ENCODE measurements at regions not wholly inside any gene's neighbourhood (a gene's known extent, or its start where the extent isn't known, plus 50 kb on each side); places are given as distances from the start of the nearest gene placed in this dataset.
A peak's percentile ranks its signal among the peaks of the same experiment; 100 is the strongest.
"Not testable (repeated sequence)": the region's sequence is repeated elsewhere in the genome, so short reads cannot be mapped to it uniquely, and the experiment has no call there.

DNA sequence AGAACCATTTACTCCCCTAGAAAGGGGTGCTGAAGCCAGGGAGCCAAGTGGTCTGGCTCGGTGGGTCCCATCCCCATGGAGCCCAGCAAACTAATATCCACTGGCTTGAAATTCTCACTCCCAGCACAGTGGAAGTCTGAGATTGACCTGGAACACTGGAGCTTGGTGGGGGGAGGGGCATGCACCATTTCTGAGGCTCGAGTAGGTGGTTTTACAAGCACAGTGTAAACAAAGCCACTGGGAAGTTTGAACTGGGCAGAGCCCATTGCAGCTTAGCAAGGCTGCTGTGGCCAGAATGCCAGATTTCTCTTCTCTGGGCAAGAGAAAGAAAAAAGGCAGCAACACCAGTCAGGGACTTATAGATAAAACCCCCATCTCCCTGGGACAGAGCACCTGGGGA lies 855.8 kb upstream of the CITED2 start:
- Mint-ChIP-seq H3K4me1 (ENCODE audit: low read depth) (no peaks in the 10 kb centered on the region), H3K36me3 (no peaks in the 10 kb centered on the region), H3K4me3 (no peak overlapping the region), H3K27me3 (peaks cover 8% of the 10 kb centered on the region), H3K27ac (no peak overlapping the region), H3K9me3 (ENCODE audit: low read depth) (peaks cover 15% of the 10 kb centered on the region)

- Mint-ChIP-seq H3K27ac (no peak overlapping the region), H3K4me3 (no peak overlapping the region), H3K4me1 (ENCODE audit: low read depth) (no peaks in the 10 kb centered on the region), H3K9me3 (ENCODE audit: low read depth) (peaks cover 11% of the 10 kb centered on the region), H3K27me3 (peaks cover 8% of the 10 kb centered on the region), H3K36me3 (no peaks in the 10 kb centered on the region)
Measured at GRCh38 chr6:140228491-140228890, 854.0 kb upstream of the CITED2 start.

- Mint-ChIP-seq H3K27me3 (peaks cover 8% of the 10 kb centered on the region), H3K36me3 (no peaks in the 10 kb centered on the region), H3K27ac (no peak overlapping the region), H3K4me3 (no peak overlapping the region), H3K4me1 (ENCODE audit: low read depth) (no peaks in the 10 kb centered on the region), H3K9me3 (ENCODE audit: low read depth) (peaks cover 6% of the 10 kb centered on the region)
Measured at GRCh38 chr6:140226637-140227036, 852.2 kb upstream of the CITED2 start.

GRCh38 chr6:140225701-140226436 lies 851.4 kb upstream of the CITED2 start:
- H3K27me3 Mint-ChIP-seq: peaks cover 5% of the 10 kb centered on the region
- no peaks in the 10 kb centered on the region for H3K4me1 Mint-ChIP-seq (ENCODE audit: low read depth)
- H3K9me3 Mint-ChIP-seq (ENCODE audit: low read depth): no peaks in the 10 kb centered on the region
- H3K27ac Mint-ChIP-seq: no peak overlapping the region
- H3K36me3 Mint-ChIP-seq: no peaks in the 10 kb centered on the region
- no peak overlapping the region for H3K4me3 Mint-ChIP-seq

GRCh38 chr6:140217283-140217682 lies 842.8 kb upstream of the CITED2 start:
- Mint-ChIP-seq H3K27me3 (peaks cover 2% of the 10 kb centered on the region), H3K4me1 (ENCODE audit: low read depth) (no peaks in the 10 kb centered on the region), H3K9me3 (ENCODE audit: low read depth) (peaks cover 26% of the 10 kb centered on the region), H3K4me3 (no peak overlapping the region), H3K27ac (no peak overlapping the region), H3K36me3 (no peaks in the 10 kb centered on the region)

DNA sequence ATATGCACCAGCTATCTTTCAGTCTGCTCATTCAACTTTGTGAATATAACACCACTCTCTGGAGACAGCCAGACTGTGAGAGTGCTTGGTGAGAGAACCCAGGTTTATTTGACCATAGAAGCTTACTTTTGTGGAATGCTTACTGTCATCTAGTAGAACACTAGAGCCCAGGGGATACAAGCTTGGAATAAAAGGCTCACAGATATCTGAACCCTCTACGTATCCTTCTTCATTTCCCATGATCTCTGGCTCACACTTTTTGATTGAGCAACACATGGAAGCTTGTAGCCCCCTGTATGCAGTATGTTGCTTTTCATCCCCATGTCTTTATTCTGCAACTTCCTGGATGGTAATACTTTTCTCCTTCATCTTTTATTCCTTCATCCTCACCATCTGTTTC lies 835.3 kb upstream of the CITED2 start:
- H3K4me1 Mint-ChIP-seq (ENCODE audit: low read depth): no peaks in the 10 kb centered on the region
- H3K4me3 Mint-ChIP-seq: no peak overlapping the region
- no peaks in the 10 kb centered on the region for H3K9me3 Mint-ChIP-seq (ENCODE audit: low read depth)
- H3K27ac Mint-ChIP-seq: no peak overlapping the region
- H3K36me3 Mint-ChIP-seq: no peaks in the 10 kb centered on the region
- peaks cover 5% of the 10 kb centered on the region for H3K27me3 Mint-ChIP-seq

DNA sequence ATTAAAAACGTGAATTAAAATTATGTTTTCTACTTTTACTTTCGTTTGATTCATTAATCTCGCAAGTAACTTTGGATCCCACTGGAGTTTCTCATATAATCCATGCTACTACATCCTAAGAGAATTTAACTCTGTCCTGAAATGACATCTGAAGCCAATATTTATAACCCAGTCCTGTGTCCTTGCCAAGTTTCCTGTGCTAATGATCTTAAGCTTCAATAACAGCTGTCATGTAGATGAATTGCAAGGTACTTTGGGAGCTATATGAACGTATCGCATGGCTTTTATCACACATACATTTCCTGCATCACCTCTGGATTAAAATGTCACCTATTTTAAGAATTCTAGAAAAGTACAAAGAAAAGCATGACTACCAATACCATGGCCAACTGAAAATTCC lies 833.8 kb upstream of the CITED2 start:
- Mint-ChIP-seq H3K27ac (no peak overlapping the region), H3K4me1 (ENCODE audit: low read depth) (no peaks in the 10 kb centered on the region), H3K9me3 (ENCODE audit: low read depth) (no peaks in the 10 kb centered on the region), H3K36me3 (no peaks in the 10 kb centered on the region), H3K4me3 (no peak overlapping the region), H3K27me3 (peaks cover 5% of the 10 kb centered on the region)

- Mint-ChIP-seq H3K27me3 (peaks cover 5% of the 10 kb centered on the region), H3K9me3 (ENCODE audit: low read depth) (no peaks in the 10 kb centered on the region), H3K4me1 (ENCODE audit: low read depth) (no peaks in the 10 kb centered on the region), H3K36me3 (no peaks in the 10 kb centered on the region), H3K27ac (no peak overlapping the region), H3K4me3 (no peak overlapping the region)
Measured at GRCh38 chr6:140205795-140206593, 831.5 kb upstream of the CITED2 start.

- H3K4me1 Mint-ChIP-seq (ENCODE audit: low read depth): no peaks in the 10 kb centered on the region
- no peaks in the 10 kb centered on the region for H3K9me3 Mint-ChIP-seq (ENCODE audit: low read depth)
Measured at GRCh38 chr6:140204154-140204553, 829.7 kb upstream of the CITED2 start.

GRCh38 chr6:140203661-140204147 lies 829.3 kb upstream of the CITED2 start:
- H3K4me1 Mint-ChIP-seq (ENCODE audit: low read depth): no peaks in the 10 kb centered on the region
- H3K36me3 Mint-ChIP-seq: no peaks in the 10 kb centered on the region
- H3K27me3 Mint-ChIP-seq: peaks cover 3% of the 10 kb centered on the region
- no peak overlapping the region for H3K4me3 Mint-ChIP-seq
- no peak overlapping the region for H3K27ac Mint-ChIP-seq
- H3K9me3 Mint-ChIP-seq (ENCODE audit: low read depth): no peaks in the 10 kb centered on the region

More at GRCh38 chr6:140204154-140204553, 829.7 kb upstream of the CITED2 start:
- Mint-ChIP-seq H3K36me3 (no peaks in the 10 kb centered on the region), H3K27me3 (peaks cover 3% of the 10 kb centered on the region), H3K27ac (no peak overlapping the region), H3K4me3 (no peak overlapping the region)

DNA sequence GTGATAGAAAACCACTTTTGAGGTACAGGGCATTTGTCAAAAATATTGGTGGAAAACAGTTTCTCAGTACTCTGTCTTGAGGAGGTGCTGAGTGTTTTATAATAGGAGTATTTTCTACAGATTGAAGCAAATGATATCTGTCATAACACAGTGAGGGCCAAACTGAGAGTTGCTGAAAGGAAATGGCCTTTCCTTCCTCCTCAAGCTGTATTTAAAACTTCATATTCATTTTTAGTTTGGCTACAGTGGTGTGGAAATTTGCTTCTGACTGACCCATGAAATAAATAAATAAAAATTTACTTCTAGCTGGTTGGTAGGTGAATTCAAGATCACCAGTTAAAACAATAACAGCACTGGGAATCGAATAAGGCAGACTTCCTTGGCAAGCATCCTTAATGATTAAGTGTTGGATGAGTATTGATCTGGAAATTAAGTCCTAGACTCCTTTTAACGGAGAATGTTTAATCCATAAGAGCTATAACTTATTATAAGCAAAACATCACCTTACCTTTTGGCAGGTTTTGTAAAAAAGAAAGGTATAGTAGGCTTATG lies 828.6 kb upstream of the CITED2 start:
- Mint-ChIP-seq H3K27me3 (peaks cover 5% of the 10 kb centered on the region), H3K36me3 (no peaks in the 10 kb centered on the region), H3K9me3 (ENCODE audit: low read depth) (no peaks in the 10 kb centered on the region), H3K4me3 (no peak overlapping the region), H3K27ac (no peak overlapping the region), H3K4me1 (ENCODE audit: low read depth) (no peaks in the 10 kb centered on the region)

DNA sequence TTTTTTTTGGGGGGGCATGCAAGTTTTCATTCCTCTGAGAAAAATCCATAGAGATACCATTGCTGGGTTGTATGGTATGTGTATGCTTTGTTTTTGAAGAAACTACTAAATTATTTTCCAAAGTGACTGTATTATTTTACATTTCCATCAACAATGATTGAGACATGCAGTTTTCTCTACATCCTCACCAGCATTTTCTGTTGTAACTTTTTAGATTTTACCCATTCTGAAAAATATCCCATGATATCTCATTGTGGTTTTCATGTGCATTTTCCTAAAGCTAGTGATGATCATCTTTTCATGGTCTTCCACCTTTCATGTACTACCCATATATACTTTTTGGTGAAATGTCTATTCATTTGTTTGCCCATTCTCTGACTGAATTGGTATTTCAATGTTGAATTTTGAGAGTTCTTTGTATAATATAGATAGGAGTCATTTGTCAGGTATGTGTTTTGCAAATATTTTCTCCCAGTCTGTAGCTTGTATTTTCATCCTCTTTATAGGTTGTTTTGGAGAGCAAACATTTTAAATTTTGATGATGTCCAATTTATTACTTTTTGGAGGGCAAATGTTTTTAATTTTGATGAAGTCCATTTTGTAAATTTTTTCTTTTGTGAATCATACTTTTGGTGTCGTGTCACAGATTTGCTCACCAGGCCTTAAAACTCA lies 827.5 kb upstream of the CITED2 start:
- peak overlapping the region; percentile 41 for H3K27ac Mint-ChIP-seq
- H3K4me3 Mint-ChIP-seq: no peak overlapping the region
- no peaks in the 10 kb centered on the region for H3K9me3 Mint-ChIP-seq (ENCODE audit: low read depth)
- no peaks in the 10 kb centered on the region for H3K4me1 Mint-ChIP-seq (ENCODE audit: low read depth)
- peaks cover 5% of the 10 kb centered on the region for H3K27me3 Mint-ChIP-seq
- H3K36me3 Mint-ChIP-seq: no peaks in the 10 kb centered on the region

DNA sequence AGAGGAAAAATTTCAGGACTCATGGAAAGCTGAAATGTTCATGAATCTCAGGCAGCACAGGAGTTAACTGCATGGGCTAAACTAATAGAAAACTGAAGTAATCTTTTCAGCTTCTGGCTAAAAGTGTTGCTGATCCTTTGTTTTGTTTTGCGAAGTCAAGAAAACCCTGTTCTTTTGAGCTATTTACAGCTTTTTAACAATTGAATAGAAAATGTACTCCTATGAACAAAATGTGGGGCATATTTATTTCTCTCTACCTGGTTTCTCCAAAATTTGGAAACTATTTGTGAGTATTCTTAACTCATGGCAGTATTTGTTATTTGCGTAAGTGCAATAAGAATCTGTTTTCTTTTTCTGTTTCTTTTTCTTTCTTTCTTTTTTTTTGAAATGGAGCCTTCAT lies 818.8 kb upstream of the CITED2 start:
- Mint-ChIP-seq H3K4me1 (ENCODE audit: low read depth) (no peaks in the 10 kb centered on the region), H3K4me3 (no peak overlapping the region), H3K27me3 (peaks cover 4% of the 10 kb centered on the region), H3K9me3 (ENCODE audit: low read depth) (peaks cover 5% of the 10 kb centered on the region), H3K36me3 (no peaks in the 10 kb centered on the region), H3K27ac (no peak overlapping the region)

DNA sequence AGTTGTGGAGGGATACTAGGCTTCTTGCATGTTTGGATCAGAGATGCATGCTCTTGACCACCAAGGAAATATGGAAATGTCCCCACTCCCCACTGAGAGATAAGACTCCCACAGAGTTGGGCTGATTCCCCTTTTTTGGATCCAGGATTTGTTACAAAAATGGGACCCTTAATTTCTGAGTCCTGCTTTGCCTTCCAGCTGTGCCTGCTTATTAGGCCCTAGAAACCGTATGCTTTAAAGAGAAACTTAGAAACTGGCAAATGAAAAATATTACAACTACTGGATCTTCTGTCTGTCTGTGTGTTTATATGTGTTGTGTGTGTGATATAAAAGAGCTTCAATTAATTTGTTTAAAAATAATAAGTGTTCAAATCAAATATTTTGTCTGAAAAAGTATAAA lies 817.6 kb upstream of the CITED2 start:
- no peak overlapping the region for H3K4me3 Mint-ChIP-seq
- peaks cover 5% of the 10 kb centered on the region for H3K9me3 Mint-ChIP-seq (ENCODE audit: low read depth)
- no peaks in the 10 kb centered on the region for H3K36me3 Mint-ChIP-seq
- H3K27me3 Mint-ChIP-seq: peaks cover 4% of the 10 kb centered on the region
- no peak overlapping the region for H3K27ac Mint-ChIP-seq
- H3K4me1 Mint-ChIP-seq (ENCODE audit: low read depth): no peaks in the 10 kb centered on the region

GRCh38 chr6:140189263-140189662 lies 814.8 kb upstream of the CITED2 start:
- not testable (repeated sequence) for H3K36me3 Mint-ChIP-seq; H3K27me3 Mint-ChIP-seq; H3K4me3 Mint-ChIP-seq; H3K4me1 Mint-ChIP-seq (ENCODE audit: low read depth); H3K27ac Mint-ChIP-seq; H3K9me3 Mint-ChIP-seq (ENCODE audit: low read depth)
